BJ (cell line): ENCODE measurements at regions not wholly inside any gene's neighbourhood (a gene's known extent, or its start where the extent isn't known, plus 50 kb on each side); places are given as distances from the start of the nearest gene placed in this dataset.

ENCODE experiments used
- CTCF ChIA-PET: fragments of 350-600 bp; formaldehyde crosslinking; extraction: SDS; loops from one replicate; lab custom pipeline; 2021; ENCODE audit warnings: antibody characterized with exemption, inconsistent platforms; lab: Yijun Ruan, JAX
- POLR2A ChIA-PET: fragments of 300-600 bp; sonication (Branson Sonifier 250); formaldehyde crosslinking; extraction: SDS; loops from one replicate; lab custom pipeline; 2021; ENCODE audit warnings: antibody characterized with exemption; lab: Charles Lee
- DNase-seq: peaks from one replicate; pipeline ENCODE4 v3.0.0-alpha.2; 2011; ENCODE audit warnings: low read depth
- H3K27me3 ChIP-seq: 2 replicates; pipeline ENCODE4 v1.6.0; 2011; ENCODE audit warnings: low read length; ENCODE audit not compliant: control insufficient read depth, insufficient read depth
- H3K36me3 ChIP-seq: 2 replicates; pipeline ENCODE4 v1.5.1; 2011; ENCODE audit warnings: low read length; ENCODE audit not compliant: control insufficient read depth, insufficient read depth
- H3K4me3 ChIP-seq: 2 replicates; pipeline ENCODE4 v1.5.1; 2011; ENCODE audit warnings: low read depth, mild to moderate bottlenecking, control low read depth, low read length
- CTCF ChIP-seq: IDR thresholded peaks from 2 replicates; pipeline ENCODE4 v1.5.1; 2011; ENCODE audit warnings: low read depth, mild to moderate bottlenecking, control low read depth, inconsistent platforms, low read length, moderate library complexity; ENCODE audit not compliant: insufficient read depth

- POLR2A ChIA-PET: no interaction called here
- Histone ChIP-seq H3K36me3 (no peaks in the 10 kb centered on the region), H3K4me3 (no peak overlapping the region), H3K27me3 (peaks cover 17% of the 10 kb centered on the region)
- TF ChIP-seq CTCF: no peak
- no peak for DNase-seq
- CTCF ChIA-PET: no interaction called here
Observed at GRCh38 chr9:38342532-38342931, 50.0 kb upstream of the ALDH1B1 start.

- no peak for DNase-seq
- TF ChIP-seq CTCF: no peak
- POLR2A ChIA-PET: no interaction called here
- peaks cover 18% of the 10 kb centered on the region for H3K27me3 ChIP-seq
- CTCF ChIA-PET: no interaction called here
- no peaks in the 10 kb centered on the region for H3K36me3 ChIP-seq
- H3K4me3 ChIP-seq: no peak overlapping the region
Observed at GRCh38 chr9:38342096-38342495, 50.4 kb upstream of the ALDH1B1 start.

GRCh38 chr9:38339496-38339895 is 53.0 kb upstream of the ALDH1B1 start:
- CTCF ChIA-PET: interaction anchor here (1.2 kb wide), 1 partner anchor 13 kb away, joined by 3 read pairs; no protein-coding TSS in a partner anchor
- no peaks in the 10 kb centered on the region for H3K36me3 ChIP-seq
- POLR2A ChIA-PET: no interaction called here
- H3K4me3 ChIP-seq: no peak overlapping the region
- peak; percentile 22 for DNase-seq
- H3K27me3 ChIP-seq: peaks cover 13% of the 10 kb centered on the region
- TF ChIP-seq CTCF: no peak

GRCh38 chr9:38339087-38339486 is 53.4 kb upstream of the ALDH1B1 start:
- no peaks in the 10 kb centered on the region for H3K36me3 ChIP-seq
- POLR2A ChIA-PET: no interaction called here
- CTCF ChIA-PET: interaction anchor here (1.2 kb wide), 1 partner anchor 14 kb away, joined by 3 read pairs; no protein-coding TSS in a partner anchor
- DNase-seq: no peak
- no peak for TF ChIP-seq CTCF
- no peak overlapping the region for H3K4me3 ChIP-seq
- peaks cover 13% of the 10 kb centered on the region for H3K27me3 ChIP-seq

GRCh38 chr9:38338342-38339018 is 54.0 kb upstream of the ALDH1B1 start:
- no peaks in the 10 kb centered on the region for H3K36me3 ChIP-seq
- DNase-seq: no peak
- POLR2A ChIA-PET: no interaction called here
- no peak for TF ChIP-seq CTCF
- CTCF ChIA-PET: interaction anchor here (1.0 to 1.2 kb wide), 3 partner anchors 10 to 62 kb away, joined by 3 to 4 read pairs (median 3); no protein-coding TSS in a partner anchor
- peaks cover 13% of the 10 kb centered on the region for H3K27me3 ChIP-seq
- H3K4me3 ChIP-seq: no peak overlapping the region
